GM21390 (cell line): ENCODE measurements at regions not wholly inside any gene's neighbourhood (a gene's known extent, or its start where the extent isn't known, plus 50 kb on each side); places are given as distances from the start of the nearest gene placed in this dataset.
A peak's percentile ranks its signal among the peaks of the same experiment; 100 is the strongest.

Experiments
- ATAC-seq: cut with Tn5 transposase; IDR thresholded peaks from one replicate; pipeline ENCODE4 v1.9.1; 2021; ENCODE audit not compliant: unreplicated experiment

GRCh38 chr1:209504571-209504970, 78.9 kb upstream of the CAMK1G start:
- ATAC-seq: no peak

GRCh38 chr1:209505044-209505443, 78.5 kb upstream of the CAMK1G start:
- no peak for ATAC-seq

GRCh38 chr1:209506101-209506500, 77.4 kb upstream of the CAMK1G start:
- ATAC-seq: no peak

- ATAC-seq: no peak
These were observed 74.5 kb upstream of the CAMK1G start for GRCh38 chr1:209509039-209509438.

GRCh38 chr1:209510063-209510462, 73.5 kb upstream of the CAMK1G start:
- no peak for ATAC-seq

GRCh38 chr1:209511169-209511568, 72.3 kb upstream of the CAMK1G start:
- no peak for ATAC-seq

- no peak for ATAC-seq
These were observed 70.7 kb upstream of the CAMK1G start for GRCh38 chr1:209512821-209513220.

- ATAC-seq: peak; percentile 53
These were observed 70.3 kb upstream of the CAMK1G start for GRCh38 chr1:209513226-209513625.

GRCh38 chr1:209516771-209517680, 66.5 kb upstream of the CAMK1G start:
- ATAC-seq: no peak

- no peak for ATAC-seq
These were observed 65.8 kb upstream of the CAMK1G start for GRCh38 chr1:209517681-209518050.

- no peak for ATAC-seq
These were observed 63.7 kb upstream of the CAMK1G start for GRCh38 chr1:209519786-209520185.

- ATAC-seq: no peak
These were observed 60.7 kb upstream of the CAMK1G start for GRCh38 chr1:209522826-209523225.

GRCh38 chr1:209526137-209526536, 57.4 kb upstream of the CAMK1G start:
- no peak for ATAC-seq

GRCh38 chr1:209527372-209527771, 56.1 kb upstream of the CAMK1G start:
- no peak for ATAC-seq

- no peak for ATAC-seq
These were observed 55.4 kb upstream of the CAMK1G start for GRCh38 chr1:209527993-209528717.

GRCh38 chr1:209529233-209529632, 54.3 kb upstream of the CAMK1G start:
- no peak for ATAC-seq

GRCh38 chr1:209531006-209531405, 52.5 kb upstream of the CAMK1G start:
- no peak for ATAC-seq

- no peak for ATAC-seq
These were observed 52.0 kb upstream of the CAMK1G start for GRCh38 chr1:209531549-209531948.
